ENCODE measurements at regions not wholly inside any gene's neighbourhood (a gene's known extent, or its start where the extent isn't known, plus 50 kb on each side); places are given as distances from the start of the nearest gene placed in this dataset.

GRCh38 chr5:109945723-109946480 lies 256.2 kb downstream of the MAN2A1 start:
- DNase-seq: no peak

- no peak for DNase-seq
Measured at GRCh38 chr5:109946610-109947009, 256.9 kb downstream of the MAN2A1 start.

GRCh38 chr5:109947667-109948066 lies 257.9 kb downstream of the MAN2A1 start:
- no peak for DNase-seq

GRCh38 chr5:109950634-109951033 lies 260.9 kb downstream of the MAN2A1 start:
- no peak for DNase-seq

GRCh38 chr5:109951348-109951747 lies 261.6 kb downstream of the MAN2A1 start:
- DNase-seq: no peak

GRCh38 chr5:109951758-109952157 lies 262.0 kb downstream of the MAN2A1 start:
- no peak for DNase-seq

GRCh38 chr5:109953761-109954160 lies 264.0 kb downstream of the MAN2A1 start:
- DNase-seq: no peak

GRCh38 chr5:109956884-109957283 lies 267.2 kb downstream of the MAN2A1 start:
- no peak for DNase-seq

GRCh38 chr5:109958082-109958481 lies 268.4 kb downstream of the MAN2A1 start:
- no peak for DNase-seq

GRCh38 chr5:109959652-109960051 lies 269.9 kb downstream of the MAN2A1 start:
- DNase-seq: no peak

GRCh38 chr5:109961751-109962150 lies 272.0 kb downstream of the MAN2A1 start:
- DNase-seq: no peak

GRCh38 chr5:109962882-109963603 lies 273.3 kb downstream of the MAN2A1 start:
- no peak for DNase-seq

- no peak for DNase-seq
Measured at GRCh38 chr5:109964136-109964535, 274.4 kb downstream of the MAN2A1 start.

GRCh38 chr5:109965634-109966033 lies 275.9 kb downstream of the MAN2A1 start:
- DNase-seq: no peak

- no peak for DNase-seq
Measured at GRCh38 chr5:109971968-109972367, 282.2 kb downstream of the MAN2A1 start.

GRCh38 chr5:109981979-109982378 lies 292.3 kb downstream of the MAN2A1 start:
- DNase-seq: no peak

- no peak for DNase-seq
Measured at GRCh38 chr5:109982966-109983534, 293.3 kb downstream of the MAN2A1 start.

- no peak for DNase-seq
Measured at GRCh38 chr5:109986726-109987125, 297.0 kb downstream of the MAN2A1 start.

GRCh38 chr5:109987355-109987754 lies 297.6 kb downstream of the MAN2A1 start:
- no peak for DNase-seq

- DNase-seq: no peak
Measured at GRCh38 chr5:109987970-109988369, 298.2 kb downstream of the MAN2A1 start.

GRCh38 chr5:109989161-109989560 lies 299.4 kb downstream of the MAN2A1 start:
- DNase-seq: no peak

- no peak for DNase-seq
Measured at GRCh38 chr5:109989994-109990722, 300.4 kb downstream of the MAN2A1 start.

- DNase-seq: no peak
Measured at GRCh38 chr5:109990723-109991359, 301.1 kb downstream of the MAN2A1 start.
